RWPE2 (cell line): ENCODE measurements at regions not wholly inside any gene's neighbourhood (a gene's known extent, or its start where the extent isn't known, plus 50 kb on each side); places are given as distances from the start of the nearest gene placed in this dataset.
A peak's percentile ranks its signal among the peaks of the same experiment; 100 is the strongest.

Experiments used
- ATAC-seq: fragments of 200-7000 bp; cut with Tn5 transposase; 3 replicates; pipeline ENCODE4 v1.9.1; 2021; ENCODE audit warnings: low read depth
- DNase-seq: peaks from one replicate; pipeline ENCODE4 v3.0.0-alpha.2; 2020; ENCODE audit warnings: low spot score
- H3K27ac ChIP-seq: fragments of 450-650 bp; 2 replicates; pipeline ENCODE4 v1.5.1; 2017; ENCODE audit warnings: mild to moderate bottlenecking; ENCODE audit not compliant: poor library complexity, severe bottlenecking
- H3K27me3 ChIP-seq: fragments of 250-450 bp; sonication (Bioruptor Pico); 2 replicates; pipeline ENCODE4 v1.5.1; 2021; ENCODE audit warnings: mild to moderate bottlenecking, moderate library complexity; ENCODE audit not compliant: insufficient read depth, poor library complexity, severe bottlenecking
- H3K36me3 ChIP-seq: fragments of 250-450 bp; sonication (Bioruptor Pico); 2 replicates; pipeline ENCODE4 v1.5.1; 2020; ENCODE audit warnings: low read depth, mild to moderate bottlenecking, moderate library complexity
- H3K4me1 ChIP-seq: fragments of 250-450 bp; sonication (Bioruptor Pico); 2 replicates; pipeline ENCODE4 v1.5.1; 2021; ENCODE audit warnings: mild to moderate bottlenecking, moderate library complexity; ENCODE audit not compliant: insufficient read depth, poor library complexity, severe bottlenecking
- H3K4me3 ChIP-seq: fragments of 250-450 bp; sonication (Bioruptor Pico); 2 replicates; pipeline ENCODE4 v1.5.1; 2021; ENCODE audit warnings: mild to moderate bottlenecking, moderate library complexity; ENCODE audit not compliant: severe bottlenecking
- H3K9me3 ChIP-seq: fragments of 250-450 bp; sonication (Bioruptor Pico); 2 replicates; pipeline ENCODE4 v1.5.1; 2021; ENCODE audit warnings: mild to moderate bottlenecking, moderate library complexity; ENCODE audit not compliant: severe bottlenecking
- TF ChIP-seq, protein P1 (sequence below): fragments of 450-650 bp; IDR thresholded peaks from one replicate; pipeline ENCODE4 v1.5.1; 2017; ENCODE audit warnings: mild to moderate bottlenecking, moderate library complexity; ENCODE audit not compliant: poor library complexity, severe bottlenecking

DNA sequence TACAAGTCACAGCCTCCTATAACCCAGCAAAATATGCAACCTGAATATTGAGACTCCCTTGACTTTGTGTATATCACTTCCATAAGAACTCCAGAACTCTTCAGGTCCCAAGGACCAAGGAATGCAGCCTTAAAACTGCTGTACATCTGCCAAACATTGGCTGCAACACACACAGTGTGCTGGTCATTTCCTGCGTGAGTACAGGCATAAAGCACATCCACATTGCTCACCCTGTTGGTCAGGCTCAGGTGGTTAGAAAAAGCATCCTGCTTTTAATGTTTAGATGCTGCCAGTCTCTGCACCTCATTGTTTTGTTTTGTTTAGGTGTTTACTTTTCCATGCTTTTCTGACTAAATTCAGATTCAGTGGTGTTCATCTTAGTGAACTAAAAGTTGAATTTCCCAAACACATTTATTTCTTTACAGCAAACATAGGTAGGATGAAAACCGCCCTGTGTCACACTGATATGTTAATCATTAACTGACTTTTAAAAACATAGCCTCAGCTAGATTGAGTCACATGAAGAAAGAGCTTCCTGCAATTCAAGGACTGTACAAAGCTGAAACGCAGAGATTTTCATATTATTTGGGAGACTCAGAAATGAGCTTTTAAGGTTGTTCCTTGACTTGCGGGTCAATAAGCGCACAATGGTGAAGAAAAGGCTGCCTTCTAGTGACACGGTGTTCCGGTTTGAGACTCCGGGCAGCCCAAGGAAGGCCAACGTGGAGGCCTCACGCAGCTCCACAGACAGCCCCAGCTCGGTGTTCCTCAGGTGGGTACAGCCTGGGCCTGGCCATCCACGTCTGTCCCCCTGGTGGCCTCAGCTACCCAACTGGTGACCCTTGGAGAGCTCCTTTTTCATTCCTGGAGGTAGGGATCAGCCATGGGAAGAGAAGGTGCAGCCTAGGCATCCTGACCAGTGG is 52.2 kb upstream of the GRAMD2B start:
- TF ChIP-seq, protein P1, sequence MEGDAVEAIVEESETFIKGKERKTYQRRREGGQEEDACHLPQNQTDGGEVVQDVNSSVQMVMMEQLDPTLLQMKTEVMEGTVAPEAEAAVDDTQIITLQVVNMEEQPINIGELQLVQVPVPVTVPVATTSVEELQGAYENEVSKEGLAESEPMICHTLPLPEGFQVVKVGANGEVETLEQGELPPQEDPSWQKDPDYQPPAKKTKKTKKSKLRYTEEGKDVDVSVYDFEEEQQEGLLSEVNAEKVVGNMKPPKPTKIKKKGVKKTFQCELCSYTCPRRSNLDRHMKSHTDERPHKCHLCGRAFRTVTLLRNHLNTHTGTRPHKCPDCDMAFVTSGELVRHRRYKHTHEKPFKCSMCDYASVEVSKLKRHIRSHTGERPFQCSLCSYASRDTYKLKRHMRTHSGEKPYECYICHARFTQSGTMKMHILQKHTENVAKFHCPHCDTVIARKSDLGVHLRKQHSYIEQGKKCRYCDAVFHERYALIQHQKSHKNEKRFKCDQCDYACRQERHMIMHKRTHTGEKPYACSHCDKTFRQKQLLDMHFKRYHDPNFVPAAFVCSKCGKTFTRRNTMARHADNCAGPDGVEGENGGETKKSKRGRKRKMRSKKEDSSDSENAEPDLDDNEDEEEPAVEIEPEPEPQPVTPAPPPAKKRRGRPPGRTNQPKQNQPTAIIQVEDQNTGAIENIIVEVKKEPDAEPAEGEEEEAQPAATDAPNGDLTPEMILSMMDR = peak; percentile 18
- no peaks in the 10 kb centered on the region for H3K27me3 ChIP-seq
- no peaks in the 10 kb centered on the region for H3K9me3 ChIP-seq
- peak overlapping the region; percentile 75 for H3K27ac ChIP-seq
- no peak overlapping the region for H3K4me3 ChIP-seq
- ATAC-seq (peak; percentile 72), DNase-seq (no peak)
- H3K36me3 ChIP-seq = no peaks in the 10 kb centered on the region
- peaks cover 50% of the 10 kb centered on the region for H3K4me1 ChIP-seq

- no peak for ATAC-seq
- no peak for DNase-seq
- Histone ChIP-seq H3K36me3 (no peaks in the 10 kb centered on the region), H3K4me3 (no peak overlapping the region), H3K27ac (no peak overlapping the region), H3K9me3 (no peaks in the 10 kb centered on the region), H3K4me1 (peaks cover 30% of the 10 kb centered on the region), H3K27me3 (no peaks in the 10 kb centered on the region)
- TF ChIP-seq, protein P1 = no peak
These were observed 49.7 kb upstream of the GRAMD2B start for GRCh38 chr5:126373375-126374108.
